ENCODE measurements at regions not wholly inside any gene's neighbourhood (a gene's known extent, or its start where the extent isn't known, plus 50 kb on each side); places are given as distances from the start of the nearest gene placed in this dataset.

- TF ChIP-seq CTCF (IDR thresholded peaks at IDR 0.05; ENCODE audit: extremely low read depth in 1 of 2, insufficient read depth in 1 of 2, low read depth in 1 of 2, low read length in 2 of 2) (no peak), POLR2AphosphoS5 (IDR thresholded peaks at IDR 0.05; ENCODE audit: insufficient read depth, low read depth, low read length) (no peak)
These were observed 381.2 kb downstream of the KIF4B start for GRCh38 chr5:155394727-155395126.

Data from endothelial cell of umbilical vein (primary cell).